ENCODE measurements at regions not wholly inside any gene's neighbourhood (a gene's known extent, or its start where the extent isn't known, plus 50 kb on each side); places are given as distances from the start of the nearest gene placed in this dataset.

DNA sequence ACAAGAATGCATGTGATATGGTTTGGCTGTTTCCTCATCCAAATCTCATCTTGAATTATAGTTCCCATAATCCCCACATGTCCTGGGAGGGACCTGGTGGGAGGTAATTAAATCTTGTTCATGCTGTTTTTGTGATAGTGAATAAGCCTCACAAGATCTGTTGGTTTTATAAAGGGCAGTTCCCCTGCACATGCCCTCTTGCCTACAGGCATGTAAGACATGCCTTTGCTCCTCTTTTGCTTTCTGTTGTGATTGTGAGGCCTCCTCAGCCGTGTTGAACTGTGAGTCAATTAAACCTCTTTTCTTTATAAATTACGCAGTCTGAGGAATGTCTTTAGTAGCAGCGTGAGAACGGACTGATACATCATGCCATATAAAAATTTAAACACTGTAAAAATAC, 1537.0 kb downstream of the OTOL1 start:
- no peak overlapping the region for H3K27ac ChIP-seq (ENCODE audit: insufficient read length, low read depth, low read length)
- no peak overlapping the region for H3K4ac ChIP-seq (ENCODE audit: low read depth, low read length)
- H3K9ac ChIP-seq (ENCODE audit: extremely low read depth, insufficient read length, low read length) = no peak overlapping the region
- H4K5ac ChIP-seq (ENCODE audit: insufficient read length, low read depth, low read length) = no peak overlapping the region
- H3T11ph ChIP-seq (ENCODE audit: low read length) = no peak overlapping the region
- H4K91ac ChIP-seq (ENCODE audit: insufficient read length, low read depth, low read length) = no peak overlapping the region
- WGBS (ENCODE audit: extremely low coverage, insufficient read length, low lambda C conversion rate) = no CpG with 5 or more reads among the region's 4 CpGs
- H3K79me1 ChIP-seq (ENCODE audit: insufficient read depth, low read depth, low read length, poor library complexity, severe bottlenecking) = no peaks in the 10 kb centered on the region
- H2BK120ac ChIP-seq (ENCODE audit: low read depth, low read length, poor library complexity, severe bottlenecking) = no peak overlapping the region
- H4K20me1 ChIP-seq (ENCODE audit: control insufficient read depth, insufficient read depth, insufficient read length) = no peaks in the 10 kb centered on the region
- no peaks in the 10 kb centered on the region for H3K79me2 ChIP-seq (ENCODE audit: insufficient read depth, low read length)
- H2BK5ac ChIP-seq (ENCODE audit: insufficient read length, low read length) = no peak overlapping the region
- TF ChIP-seq, protein P1, sequence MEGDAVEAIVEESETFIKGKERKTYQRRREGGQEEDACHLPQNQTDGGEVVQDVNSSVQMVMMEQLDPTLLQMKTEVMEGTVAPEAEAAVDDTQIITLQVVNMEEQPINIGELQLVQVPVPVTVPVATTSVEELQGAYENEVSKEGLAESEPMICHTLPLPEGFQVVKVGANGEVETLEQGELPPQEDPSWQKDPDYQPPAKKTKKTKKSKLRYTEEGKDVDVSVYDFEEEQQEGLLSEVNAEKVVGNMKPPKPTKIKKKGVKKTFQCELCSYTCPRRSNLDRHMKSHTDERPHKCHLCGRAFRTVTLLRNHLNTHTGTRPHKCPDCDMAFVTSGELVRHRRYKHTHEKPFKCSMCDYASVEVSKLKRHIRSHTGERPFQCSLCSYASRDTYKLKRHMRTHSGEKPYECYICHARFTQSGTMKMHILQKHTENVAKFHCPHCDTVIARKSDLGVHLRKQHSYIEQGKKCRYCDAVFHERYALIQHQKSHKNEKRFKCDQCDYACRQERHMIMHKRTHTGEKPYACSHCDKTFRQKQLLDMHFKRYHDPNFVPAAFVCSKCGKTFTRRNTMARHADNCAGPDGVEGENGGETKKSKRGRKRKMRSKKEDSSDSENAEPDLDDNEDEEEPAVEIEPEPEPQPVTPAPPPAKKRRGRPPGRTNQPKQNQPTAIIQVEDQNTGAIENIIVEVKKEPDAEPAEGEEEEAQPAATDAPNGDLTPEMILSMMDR (conservative IDR thresholded peaks at IDR 0.05) = no peak
- H3K27ac Mint-ChIP-seq = no peak overlapping the region
- H3K14ac ChIP-seq (ENCODE audit: insufficient read depth, low read length) = no peak overlapping the region
- H2BK20ac ChIP-seq (ENCODE audit: low read depth, low read length, poor library complexity, severe bottlenecking) = no peak overlapping the region
- no peaks in the 10 kb centered on the region for H3K27me3 Mint-ChIP-seq (ENCODE audit: low read depth)
- no peaks in the 10 kb centered on the region for H3K36me3 Mint-ChIP-seq (ENCODE audit: insufficient read depth in 1 of 3, low read depth in 3 of 3)
- DNase-seq = no peak
- H3K56ac ChIP-seq (ENCODE audit: insufficient read length, low read depth, low read length) = no peak overlapping the region
- H3K23me2 ChIP-seq (ENCODE audit: insufficient read length, low read depth, low read length, poor library complexity, severe bottlenecking) = no peaks in the 10 kb centered on the region
- no peak overlapping the region for H3K23ac ChIP-seq (ENCODE audit: insufficient read length, low read depth, low read length)
- H2AFZ ChIP-seq (ENCODE audit: low read length) = no peak overlapping the region
- no peak overlapping the region for H3K18ac ChIP-seq (ENCODE audit: insufficient read length, low read depth, low read length)
- no peak overlapping the region for H4K8ac ChIP-seq (replicated peaks; ENCODE audit: insufficient read length, low read depth, low read length)
- H3K9me3 ChIP-seq (ENCODE audit: control insufficient read depth, low read depth, low read length) = no peaks in the 10 kb centered on the region
- no peak overlapping the region for H2BK15ac ChIP-seq (ENCODE audit: low read depth, low read length)
- H2BK12ac ChIP-seq (ENCODE audit: insufficient read length, low read depth, low read length) = no peak overlapping the region
- no peak overlapping the region for H3K4me3 Mint-ChIP-seq
- H3K4me2 ChIP-seq (ENCODE audit: insufficient read depth, insufficient read length, low read length) = no peak overlapping the region
- H3K9me3 Mint-ChIP-seq = no peaks in the 10 kb centered on the region
- H3K4me1 ChIP-seq (ENCODE audit: insufficient read depth, low read length) = no peaks in the 10 kb centered on the region; the same call in 1 of the 2 replicates
- no peaks in the 10 kb centered on the region for H3K27me3 ChIP-seq (ENCODE audit: insufficient read depth, low read length)
- H2AK5ac ChIP-seq (ENCODE audit: insufficient read length, low read length) = no peak overlapping the region
- H3K4me1 Mint-ChIP-seq = peaks cover 0 to 4% of the 10 kb centered on the region in 2 experiments; a peak in 1 of 4 replicates

Measured in H9 (cell line).